ENCODE measurements at regions not wholly inside any gene's neighbourhood (a gene's known extent, or its start where the extent isn't known, plus 50 kb on each side); places are given as distances from the start of the nearest gene placed in this dataset.

DNA sequence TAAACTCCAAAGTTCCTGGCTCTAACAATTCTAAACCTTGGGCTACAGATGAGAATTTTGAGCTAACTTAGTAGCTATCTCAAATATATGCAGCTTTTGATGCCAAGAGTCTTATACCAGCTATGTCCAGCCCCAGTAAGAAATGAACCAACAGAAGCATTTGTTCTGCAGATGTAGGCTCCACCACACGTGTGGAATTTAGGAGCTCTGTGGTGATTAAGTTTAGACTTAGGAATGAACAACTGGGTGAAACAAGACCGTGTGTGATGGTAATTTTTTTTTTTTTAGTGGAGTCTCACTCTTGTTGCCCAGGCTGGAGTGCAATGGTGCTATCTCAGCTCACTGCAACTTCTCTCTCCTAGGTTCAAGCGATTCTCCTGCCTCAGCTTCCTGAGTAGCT lies 179.7 kb downstream of the ANKRD30B start:
- intact Hi-C loops (cut with DNase I; ENCODE audit: low total_unique reads) = no loop called here
- TF ChIP-seq, protein P1, sequence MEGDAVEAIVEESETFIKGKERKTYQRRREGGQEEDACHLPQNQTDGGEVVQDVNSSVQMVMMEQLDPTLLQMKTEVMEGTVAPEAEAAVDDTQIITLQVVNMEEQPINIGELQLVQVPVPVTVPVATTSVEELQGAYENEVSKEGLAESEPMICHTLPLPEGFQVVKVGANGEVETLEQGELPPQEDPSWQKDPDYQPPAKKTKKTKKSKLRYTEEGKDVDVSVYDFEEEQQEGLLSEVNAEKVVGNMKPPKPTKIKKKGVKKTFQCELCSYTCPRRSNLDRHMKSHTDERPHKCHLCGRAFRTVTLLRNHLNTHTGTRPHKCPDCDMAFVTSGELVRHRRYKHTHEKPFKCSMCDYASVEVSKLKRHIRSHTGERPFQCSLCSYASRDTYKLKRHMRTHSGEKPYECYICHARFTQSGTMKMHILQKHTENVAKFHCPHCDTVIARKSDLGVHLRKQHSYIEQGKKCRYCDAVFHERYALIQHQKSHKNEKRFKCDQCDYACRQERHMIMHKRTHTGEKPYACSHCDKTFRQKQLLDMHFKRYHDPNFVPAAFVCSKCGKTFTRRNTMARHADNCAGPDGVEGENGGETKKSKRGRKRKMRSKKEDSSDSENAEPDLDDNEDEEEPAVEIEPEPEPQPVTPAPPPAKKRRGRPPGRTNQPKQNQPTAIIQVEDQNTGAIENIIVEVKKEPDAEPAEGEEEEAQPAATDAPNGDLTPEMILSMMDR (IDR thresholded peaks at IDR 0.05) = no peak
- TF ChIP-seq POLR2A (IDR thresholded peaks at IDR 0.05) (no peak), EP300 (IDR thresholded peaks at IDR 0.05; ENCODE audit: low read depth) (no peak), POLR2AphosphoS5 (IDR thresholded peaks at IDR 0.05) (no peak)
- Histone ChIP-seq H3K4me1 (peaks cover 0 to 4% (median 0%) of the 10 kb centered on the region in 4 donors), H3K36me3 (no peaks in the 10 kb centered on the region), H3K27ac (no peak overlapping the region), H3K9me3 (no peaks in the 10 kb centered on the region), H3K27me3 (no peaks in the 10 kb centered on the region), H3K4me3 (no peak overlapping the region)
- WGBS, 2 donors (ENCODE audit: low coverage in 1 of 2) = 67 to 73% methylated on average over 3 of the region's 3 CpGs
- in situ Hi-C loops (cut with MboI; ENCODE audit: low pct_ligation_motif_present in 1 of 4, low pct_unique_long_range_greater_than_20kb in 1 of 4, low sequenced_read_pairs in 3 of 4) = no loop called here
- DNase-seq = no peak

DNA sequence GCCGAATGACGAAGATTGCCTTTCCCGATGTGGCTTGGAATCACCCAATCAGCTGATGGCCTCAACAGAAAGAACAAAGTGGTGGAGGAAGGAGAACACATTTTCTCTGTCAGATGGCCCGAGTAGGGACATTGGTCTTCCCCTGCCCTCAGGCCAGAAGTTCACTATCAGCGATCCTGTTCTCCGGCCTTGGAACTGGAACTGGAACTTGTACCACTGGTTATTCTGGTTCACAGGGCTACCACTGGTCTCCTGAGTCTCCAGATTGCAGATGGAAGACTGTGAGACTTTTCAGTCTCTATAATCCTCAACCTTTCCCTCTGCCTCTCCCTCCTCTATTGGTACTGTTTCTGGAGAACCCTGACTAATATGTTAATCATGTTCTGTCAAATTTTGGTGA lies 180.4 kb downstream of the ANKRD30B start:
- Histone ChIP-seq H3K4me3 (no peak overlapping the region), H3K4me1 (peaks cover 4 to 8% (median 5%) of the 10 kb centered on the region in 4 donors), H3K27ac (no peak overlapping the region), H3K9me3 (no peaks in the 10 kb centered on the region), H3K27me3 (no peaks in the 10 kb centered on the region), H3K36me3 (no peaks in the 10 kb centered on the region)
- in situ Hi-C loops (cut with MboI; ENCODE audit: low pct_ligation_motif_present in 1 of 4, low pct_unique_long_range_greater_than_20kb in 1 of 4, low sequenced_read_pairs in 3 of 4) (no loop called here), intact Hi-C loops (cut with DNase I; ENCODE audit: low total_unique reads) (no loop called here)
- TF ChIP-seq EP300 (IDR thresholded peaks at IDR 0.05; ENCODE audit: low read depth) = no peak
- TF ChIP-seq, protein P1 (IDR thresholded peaks at IDR 0.05) = no peak
- no peak for TF ChIP-seq POLR2AphosphoS5 (IDR thresholded peaks at IDR 0.05)
- no peak for TF ChIP-seq POLR2A (IDR thresholded peaks at IDR 0.05)
- 88 to 90% methylated on average over 2 to 6 of the region's 6 CpGs for WGBS, 2 donors (ENCODE audit: low coverage in 1 of 2)
- no peak for DNase-seq

DNA sequence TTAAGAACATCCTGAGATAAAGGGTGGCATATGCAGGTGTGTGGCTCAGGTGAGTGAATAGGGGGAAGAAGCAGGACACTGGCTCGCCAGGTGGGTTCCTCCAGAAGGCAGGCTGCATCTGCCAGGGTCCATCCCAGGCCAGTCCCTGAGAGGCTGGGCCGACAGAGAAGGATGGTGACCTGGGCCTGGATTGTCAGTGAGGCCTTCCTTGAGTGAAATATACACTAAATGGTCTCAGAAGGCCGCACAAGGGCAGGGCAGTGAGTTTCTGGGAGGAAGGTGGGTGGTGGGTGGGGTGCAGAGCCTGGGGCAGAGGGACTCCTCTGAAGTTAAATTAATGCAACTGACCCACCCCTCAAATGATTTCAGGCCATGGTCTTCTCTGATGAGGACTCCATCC lies 182.1 kb downstream of the ANKRD30B start:
- no peaks in the 10 kb centered on the region for H3K27me3 ChIP-seq
- H3K27ac ChIP-seq = no peak overlapping the region
- in situ Hi-C loops (cut with MboI; ENCODE audit: low pct_ligation_motif_present in 1 of 4, low pct_unique_long_range_greater_than_20kb in 1 of 4, low sequenced_read_pairs in 3 of 4) (no loop called here), intact Hi-C loops (cut with DNase I; ENCODE audit: low total_unique reads) (no loop called here)
- WGBS, 2 donors (ENCODE audit: low coverage in 1 of 2) = 75% methylated on average over 3 of the region's 3 CpGs; no CpG with 5 or more reads in 1 of the 2 donors
- H3K9me3 ChIP-seq = no peaks in the 10 kb centered on the region
- peaks cover 14 to 24% (median 18%) of the 10 kb centered on the region in 4 donors for H3K4me1 ChIP-seq
- no peak overlapping the region for H3K4me3 ChIP-seq
- no peak for DNase-seq
- H3K36me3 ChIP-seq = no peaks in the 10 kb centered on the region
- TF ChIP-seq, protein P1 (IDR thresholded peaks at IDR 0.05) = no peak
- TF ChIP-seq POLR2A (IDR thresholded peaks at IDR 0.05) = no peak
- no peak for TF ChIP-seq POLR2AphosphoS5 (IDR thresholded peaks at IDR 0.05)
- no peak for TF ChIP-seq EP300 (IDR thresholded peaks at IDR 0.05; ENCODE audit: low read depth)

DNA sequence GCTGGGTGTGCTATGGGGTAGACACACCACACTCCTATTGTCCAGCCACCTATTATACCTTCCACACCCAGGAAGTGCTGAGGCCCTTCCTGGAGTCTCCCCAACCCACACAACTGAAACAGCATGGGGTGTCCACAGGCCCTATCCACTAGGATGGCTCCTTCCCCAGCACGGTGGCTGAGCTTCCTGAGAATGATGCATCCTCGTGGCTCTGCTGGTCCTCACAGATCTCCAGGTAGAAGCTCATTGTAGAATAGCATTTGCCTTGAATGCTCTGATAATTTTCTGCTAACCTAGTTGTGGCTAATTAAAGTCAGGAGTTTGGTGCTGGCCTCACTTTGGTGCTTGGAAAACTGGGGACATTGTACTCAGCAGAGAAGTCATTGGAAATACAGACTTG lies 182.6 kb downstream of the ANKRD30B start:
- peaks cover 14 to 27% (median 20%) of the 10 kb centered on the region in 4 donors for H3K4me1 ChIP-seq
- in situ Hi-C loops (cut with MboI; ENCODE audit: low pct_ligation_motif_present in 1 of 4, low pct_unique_long_range_greater_than_20kb in 1 of 4, low sequenced_read_pairs in 3 of 4) = no loop called here
- WGBS, 2 donors (ENCODE audit: low coverage in 1 of 2) = 80 to 93% methylated on average over 2 of the region's 2 CpGs
- no peaks in the 10 kb centered on the region for H3K36me3 ChIP-seq
- no peaks in the 10 kb centered on the region for H3K9me3 ChIP-seq
- H3K27me3 ChIP-seq = no peaks in the 10 kb centered on the region
- no peak for DNase-seq
- TF ChIP-seq EP300 (IDR thresholded peaks at IDR 0.05; ENCODE audit: low read depth) (no peak), POLR2A (IDR thresholded peaks at IDR 0.05) (no peak), POLR2AphosphoS5 (IDR thresholded peaks at IDR 0.05) (no peak)
- TF ChIP-seq, protein P1 (IDR thresholded peaks at IDR 0.05) = no peak
- intact Hi-C loops (cut with DNase I; ENCODE audit: low total_unique reads) = no loop called here
- H3K27ac ChIP-seq = no peak overlapping the region
- no peak overlapping the region for H3K4me3 ChIP-seq
